Karpas-422 (cell line): ENCODE measurements at regions not wholly inside any gene's neighbourhood (a gene's known extent, or its start where the extent isn't known, plus 50 kb on each side); places are given as distances from the start of the nearest gene placed in this dataset.
"Not testable (repeated sequence)": the region's sequence is repeated elsewhere in the genome, so short reads cannot be mapped to it uniquely, and the experiment has no call there.

Experiments
- DNase-seq: peaks from one replicate; pipeline ENCODE4 v3.0.0-alpha.2; 2015
- H2AFZ ChIP-seq: fragments of 200-600 bp; sonication (generic); 2 replicates; pipeline ENCODE4 v1.6.1; 2014; ENCODE audit warnings: antibody characterized with exemption, low read length, mixed read lengths
- H3K27ac ChIP-seq: fragments of 200-600 bp; sonication (generic); 2 replicates; pipeline ENCODE4 v1.5.1; 2014; ENCODE audit warnings: mild to moderate bottlenecking, low read length, moderate library complexity
- H3K27me3 ChIP-seq: fragments of 200-600 bp; sonication (generic); 2 replicates; pipeline ENCODE4 v1.6.1; 2014; ENCODE audit warnings: low read length, mixed read lengths
- H3K36me3 ChIP-seq: fragments of 200-600 bp; sonication (generic); 2 replicates; pipeline ENCODE4 v1.6.1; 2014; ENCODE audit warnings: low read length, mixed read lengths; ENCODE audit not compliant: insufficient read depth
- H3K4me1 ChIP-seq: fragments of 200-600 bp; sonication (generic); 2 replicates; pipeline ENCODE4 v1.6.1; 2014; ENCODE audit warnings: mild to moderate bottlenecking, low read length, mixed read lengths
- H3K4me2 ChIP-seq: fragments of 200-600 bp; sonication (generic); 2 replicates; pipeline ENCODE4 v1.6.1; 2014; ENCODE audit warnings: low read length, low read depth, mild to moderate bottlenecking; ENCODE audit not compliant: poor library complexity, severe bottlenecking
- H3K4me3 ChIP-seq: fragments of 200-600 bp; sonication (generic); 2 replicates; pipeline ENCODE4 v1.5.1; 2014; ENCODE audit warnings: mild to moderate bottlenecking, antibody characterized with exemption, low read length, mixed read lengths
- H3K79me2 ChIP-seq: fragments of 200-600 bp; sonication (generic); 2 replicates; pipeline ENCODE4 v1.6.1; 2014; ENCODE audit warnings: mild to moderate bottlenecking, low read length, mixed read lengths
- H3K9ac ChIP-seq: fragments of 200-600 bp; sonication (generic); 2 replicates; pipeline ENCODE4 v1.6.0; 2014; ENCODE audit warnings: low read length
- H3K9me2 ChIP-seq: fragments of 200-600 bp; sonication (generic), shearing (Covaris generic); replicated peaks from 2 replicates; pipeline ENCODE4 v1.6.0; 2014; ENCODE audit warnings: mild to moderate bottlenecking, low read length, moderate library complexity; ENCODE audit not compliant: insufficient read depth
- H3K9me3 ChIP-seq: fragments of 300-700, 200-600 bp; sonication (generic); 2 replicates; pipeline ENCODE4 v1.6.1; 2014; ENCODE audit warnings: low read length, mixed read lengths
- H4K20me1 ChIP-seq: fragments of 200-600 bp; sonication (generic); 2 replicates; pipeline ENCODE4 v1.6.1; 2014; ENCODE audit warnings: mild to moderate bottlenecking, antibody characterized with exemption, low read length, low read depth; ENCODE audit not compliant: insufficient read depth

- not testable (repeated sequence) for H3K9me3 ChIP-seq, H3K27me3 ChIP-seq, H3K4me1 ChIP-seq, DNase-seq, H3K79me2 ChIP-seq, H3K36me3 ChIP-seq, H3K4me2 ChIP-seq, H3K9me2 ChIP-seq, H2AFZ ChIP-seq, H3K4me3 ChIP-seq, H4K20me1 ChIP-seq, H3K9ac ChIP-seq, H3K27ac ChIP-seq
Measured at GRCh38 chr1:90348459-90348858, 353.5 kb downstream of the ZNF326 start.

- Histone ChIP-seq H3K4me1 (no peaks in the 10 kb centered on the region), H3K9me2 (no peaks in the 10 kb centered on the region), H3K4me3 (no peak overlapping the region), H3K9me3 (no peaks in the 10 kb centered on the region), H3K27ac (no peak overlapping the region), H3K9ac (no peak overlapping the region), H3K36me3 (no peaks in the 10 kb centered on the region), H4K20me1 (no peaks in the 10 kb centered on the region), H3K4me2 (no peak overlapping the region), H3K79me2 (no peaks in the 10 kb centered on the region), H2AFZ (no peak overlapping the region), H3K27me3 (peaks cover 4% of the 10 kb centered on the region; the same call in 1 of the 2 replicates)
- no peak for DNase-seq
Measured at GRCh38 chr1:90347366-90347765, 352.5 kb downstream of the ZNF326 start.

GRCh38 chr1:90346757-90347156 is 351.8 kb downstream of the ZNF326 start:
- Histone ChIP-seq H3K79me2 (no peaks in the 10 kb centered on the region), H3K4me3 (no peak overlapping the region), H3K27me3 (peaks cover 4% of the 10 kb centered on the region; the same call in 1 of the 2 replicates), H3K4me2 (no peak overlapping the region), H3K4me1 (no peaks in the 10 kb centered on the region), H2AFZ (no peak overlapping the region), H3K9ac (no peak overlapping the region), H3K36me3 (no peaks in the 10 kb centered on the region), H3K27ac (no peak overlapping the region), H4K20me1 (no peaks in the 10 kb centered on the region), H3K9me2 (no peaks in the 10 kb centered on the region), H3K9me3 (no peaks in the 10 kb centered on the region)
- no peak for DNase-seq

GRCh38 chr1:90346349-90346748 is 351.4 kb downstream of the ZNF326 start:
- H3K9me3 ChIP-seq, result no peaks in the 10 kb centered on the region
- no peaks in the 10 kb centered on the region for H3K36me3 ChIP-seq
- no peaks in the 10 kb centered on the region for H3K79me2 ChIP-seq
- no peak overlapping the region for H3K4me3 ChIP-seq
- no peak overlapping the region for H3K4me2 ChIP-seq
- peaks cover 4% of the 10 kb centered on the region; the same call in 1 of the 2 replicates for H3K27me3 ChIP-seq
- H3K9me2 ChIP-seq, result no peaks in the 10 kb centered on the region
- H3K9ac ChIP-seq, result no peak overlapping the region
- H2AFZ ChIP-seq, result no peak overlapping the region
- no peak for DNase-seq
- H3K4me1 ChIP-seq, result no peaks in the 10 kb centered on the region
- H4K20me1 ChIP-seq, result no peaks in the 10 kb centered on the region
- no peak overlapping the region for H3K27ac ChIP-seq

- H3K9me3 ChIP-seq, result no peaks in the 10 kb centered on the region
- H3K4me2 ChIP-seq, result no peak overlapping the region
- DNase-seq, result no peak
- no peaks in the 10 kb centered on the region for H3K36me3 ChIP-seq
- H3K4me3 ChIP-seq, result no peak overlapping the region
- H2AFZ ChIP-seq, result no peak overlapping the region
- H3K9me2 ChIP-seq, result no peaks in the 10 kb centered on the region
- H3K4me1 ChIP-seq, result no peaks in the 10 kb centered on the region
- no peak overlapping the region for H3K9ac ChIP-seq
- no peaks in the 10 kb centered on the region for H4K20me1 ChIP-seq
- H3K27me3 ChIP-seq, result peaks cover 4% of the 10 kb centered on the region; the same call in 1 of the 2 replicates
- H3K79me2 ChIP-seq, result no peaks in the 10 kb centered on the region
- no peak overlapping the region for H3K27ac ChIP-seq
Measured at GRCh38 chr1:90344963-90345730, 350.2 kb downstream of the ZNF326 start.

GRCh38 chr1:90341516-90341915 is 346.6 kb downstream of the ZNF326 start:
- H4K20me1 ChIP-seq, result no peaks in the 10 kb centered on the region
- H3K9me3 ChIP-seq, result no peaks in the 10 kb centered on the region
- H3K4me2 ChIP-seq, result no peak overlapping the region
- H3K9me2 ChIP-seq, result no peaks in the 10 kb centered on the region
- no peak overlapping the region for H3K4me3 ChIP-seq
- no peaks in the 10 kb centered on the region for H3K4me1 ChIP-seq
- no peak for DNase-seq
- H3K36me3 ChIP-seq, result no peaks in the 10 kb centered on the region
- H3K79me2 ChIP-seq, result no peaks in the 10 kb centered on the region
- no peak overlapping the region for H2AFZ ChIP-seq
- H3K27me3 ChIP-seq, result peaks cover under 1% of the 10 kb centered on the region; the same call in 1 of the 2 replicates
- H3K9ac ChIP-seq, result no peak overlapping the region
- H3K27ac ChIP-seq, result no peak overlapping the region

GRCh38 chr1:90340606-90341005 is 345.7 kb downstream of the ZNF326 start:
- H3K4me1 ChIP-seq, result no peaks in the 10 kb centered on the region
- no peak overlapping the region for H3K9ac ChIP-seq
- no peak overlapping the region for H3K4me2 ChIP-seq
- no peaks in the 10 kb centered on the region for H3K79me2 ChIP-seq
- no peaks in the 10 kb centered on the region for H3K27me3 ChIP-seq
- H3K4me3 ChIP-seq, result no peak overlapping the region
- H3K9me2 ChIP-seq, result no peaks in the 10 kb centered on the region
- no peak overlapping the region for H2AFZ ChIP-seq
- H4K20me1 ChIP-seq, result no peaks in the 10 kb centered on the region
- H3K27ac ChIP-seq, result no peak overlapping the region
- no peaks in the 10 kb centered on the region for H3K9me3 ChIP-seq
- no peaks in the 10 kb centered on the region for H3K36me3 ChIP-seq
- no peak for DNase-seq

- H3K9me3 ChIP-seq, result no peaks in the 10 kb centered on the region
- H3K4me1 ChIP-seq, result no peaks in the 10 kb centered on the region
- no peaks in the 10 kb centered on the region for H3K79me2 ChIP-seq
- H4K20me1 ChIP-seq, result no peaks in the 10 kb centered on the region
- H3K4me3 ChIP-seq, result no peak overlapping the region
- no peaks in the 10 kb centered on the region for H3K27me3 ChIP-seq
- no peaks in the 10 kb centered on the region for H3K9me2 ChIP-seq
- no peaks in the 10 kb centered on the region for H3K36me3 ChIP-seq
- no peak overlapping the region for H3K4me2 ChIP-seq
- H3K27ac ChIP-seq, result no peak overlapping the region
- DNase-seq, result no peak
- no peak overlapping the region for H2AFZ ChIP-seq
- no peak overlapping the region for H3K9ac ChIP-seq
Measured at GRCh38 chr1:90339811-90340210, 344.9 kb downstream of the ZNF326 start.
